GM23338 (cell line): ENCODE measurements at regions not wholly inside any gene's neighbourhood (a gene's known extent, or its start where the extent isn't known, plus 50 kb on each side); places are given as distances from the start of the nearest gene placed in this dataset.

Source experiments
- ATAC-seq: fragments of 200-7000 bp; cut with Tn5 transposase; 3 replicates; pipeline ENCODE4 v1.9.1; 2020
- DNase-seq: peaks from one replicate; pipeline ENCODE4 v3.0.0-alpha.2; 2015; ENCODE audit warnings: low spot score
- H2AFZ ChIP-seq: fragments of 200-600 bp; sonication (generic); 2 replicates; pipeline ENCODE4 v1.8.0; 2016; ENCODE audit warnings: antibody characterized with exemption, mild to moderate bottlenecking, moderate library complexity
- H3F3A ChIP-seq: fragments of 200-600 bp; sonication (generic); replicated peaks from 2 replicates; pipeline ENCODE4 v1.8.0; 2017; ENCODE audit warnings: antibody characterized with exemption, mixed run types, low read depth
- H3K27ac ChIP-seq: fragments of 200-600 bp; sonication (generic); 2 replicates; pipeline ENCODE4 v1.6.1; 2016; ENCODE audit warnings: low read depth
- H3K27me3 ChIP-seq: fragments of 200-600 bp; sonication (generic); 2 replicates; pipeline ENCODE4 v1.8.0; 2016; ENCODE audit warnings: mild to moderate bottlenecking, mixed run types, moderate library complexity; ENCODE audit not compliant: insufficient read depth
- H3K36me3 ChIP-seq: fragments of 200-600 bp; sonication (generic); 2 replicates; pipeline ENCODE4 v1.8.0; 2016; ENCODE audit warnings: mild to moderate bottlenecking; ENCODE audit not compliant: insufficient read depth
- H3K4me1 ChIP-seq: fragments of 200-600 bp; sonication (generic); 2 replicates; pipeline ENCODE4 v1.8.0; 2016; ENCODE audit warnings: mild to moderate bottlenecking, moderate library complexity; ENCODE audit not compliant: insufficient read depth
- H3K4me2 ChIP-seq: fragments of 200-600 bp; sonication (generic); 2 replicates; pipeline ENCODE4 v1.7.1; 2017; ENCODE audit warnings: mixed run types
- H3K4me3 ChIP-seq: fragments of 200-600 bp; sonication (generic); 2 replicates; pipeline ENCODE4 v1.6.1; 2016; ENCODE audit warnings: mixed run types
- H3K79me2 ChIP-seq: fragments of 200-600 bp; sonication (generic); replicated peaks from 2 replicates; pipeline ENCODE4 v1.8.0; 2017; ENCODE audit warnings: mild to moderate bottlenecking; ENCODE audit not compliant: insufficient read depth
- H3K9me2 ChIP-seq: fragments of 200-600 bp; sonication (generic); 2 replicates; pipeline ENCODE4 v1.8.0; 2017; ENCODE audit not compliant: insufficient read depth
- H4K20me1 ChIP-seq: fragments of 200-600 bp; sonication (generic); replicated peaks from 2 replicates; pipeline ENCODE4 v1.8.0; 2017; ENCODE audit warnings: mild to moderate bottlenecking; ENCODE audit not compliant: insufficient read depth
- H3K27ac Mint-ChIP-seq: 2 replicates; pipeline ENCODE4 v1.8.0; 2020; ENCODE audit warnings: inconsistent platforms, mild to moderate bottlenecking, moderate library complexity, mixed read lengths
- H3K27me3 Mint-ChIP-seq: 3 replicates; pipeline ENCODE4 v1.8.0; 2022; ENCODE audit warnings: low read depth, mild to moderate bottlenecking, moderate library complexity, mixed read lengths, inconsistent platforms; ENCODE audit not compliant: insufficient read depth, poor library complexity
- H3K36me3 Mint-ChIP-seq: 3 replicates; pipeline ENCODE4 v1.8.0; 2021; ENCODE audit warnings: low read depth, mild to moderate bottlenecking, inconsistent platforms, moderate library complexity, mixed read lengths
- H3K4me1 Mint-ChIP-seq: 3 replicates; pipeline ENCODE4 v1.8.0; 2020; ENCODE audit warnings: mild to moderate bottlenecking, inconsistent platforms, mixed read lengths
- H3K4me3 Mint-ChIP-seq: 3 replicates; pipeline ENCODE4 v1.8.0; 2021; ENCODE audit warnings: moderate library complexity, mild to moderate bottlenecking, inconsistent platforms, mixed read lengths
- H3K9me3 Mint-ChIP-seq: 3 replicates; pipeline ENCODE4 v1.8.0; 2020; ENCODE audit warnings: moderate library complexity, mild to moderate bottlenecking, inconsistent platforms, mixed read lengths
- CREB1 ChIP-seq: fragments of 250-450 bp; sonication (Bioruptor Pico); IDR thresholded peaks from 2 replicates; pipeline ENCODE4 v1.5.0; 2020; ENCODE audit warnings: low read depth, mild to moderate bottlenecking, moderate library complexity
- NANOG ChIP-seq: IDR thresholded peaks from 2 replicates; pipeline ENCODE4 v1.6.1; 2016; ENCODE audit warnings: antibody characterized with exemption, borderline replicate concordance
- POLR2AphosphoS5 ChIP-seq: IDR thresholded peaks from 2 replicates; pipeline ENCODE4 v1.6.1; 2016; ENCODE audit warnings: antibody characterized with exemption, low read depth
- ZNF114 ChIP-seq: fragments of 250-450 bp; sonication (Bioruptor Pico); IDR thresholded peaks from 2 replicates; pipeline ENCODE4 v1.5.0; 2020; ENCODE audit warnings: mild to moderate bottlenecking, moderate library complexity
- ZNF331 ChIP-seq: fragments of 250-450 bp; sonication (Bioruptor Pico); IDR thresholded peaks from 2 replicates; pipeline ENCODE4 v1.5.0; 2020; ENCODE audit warnings: low read depth, mild to moderate bottlenecking, moderate library complexity
- TF ChIP-seq, protein P1 (sequence below): IDR thresholded peaks from 2 replicates; pipeline ENCODE4 v1.6.1; 2016; ENCODE audit warnings: antibody characterized with exemption
- TF ChIP-seq, protein P2 (sequence below): fragments of 250-450 bp; sonication (Bioruptor Pico); IDR thresholded peaks from 2 replicates; pipeline ENCODE4 v1.5.0; 2020; ENCODE audit warnings: mild to moderate bottlenecking, moderate library complexity
- TF ChIP-seq, protein P3 (sequence below): IDR thresholded peaks from one replicate; pipeline ENCODE4 v1.6.1; 2018; ENCODE audit warnings: antibody characterized with exemption; ENCODE audit not compliant: unreplicated experiment
- TF ChIP-seq, protein P4 (sequence below), 2 experiments: fragments of 200-600 bp in 1 of 2; sonication (generic) in 1 of 2; conservative IDR thresholded peaks; 2 replicates each; pipeline versions ENCODE4 v1.5.1 to v1.6.1; 2016 to 2017; ENCODE audit warnings: antibody characterized with exemption in 2 of 2, low read depth in 2 of 2, mild to moderate bottlenecking in 2 of 2, moderate library complexity in 1 of 2

DNA sequence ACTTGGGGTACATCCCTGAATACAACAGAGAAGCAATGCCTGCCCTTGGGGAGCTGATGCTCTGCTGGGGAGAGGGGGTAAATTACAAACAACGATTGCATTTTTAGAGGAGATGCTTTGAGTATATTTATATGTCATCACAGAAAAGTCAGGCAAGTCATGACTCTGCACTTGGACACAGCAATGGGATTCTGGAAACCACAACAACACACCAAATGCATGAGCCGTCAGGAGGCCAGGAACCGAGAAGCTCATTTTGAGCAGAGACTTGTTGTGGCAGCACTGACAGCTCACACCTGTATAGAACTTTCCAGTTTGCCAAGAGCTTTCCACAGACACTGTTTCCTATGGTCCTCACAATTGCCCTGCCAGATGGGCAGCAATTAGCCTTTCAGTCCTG is 113.2 kb upstream of the RBPJ start:
- DNase-seq: no peak
- TF ChIP-seq CREB1 (no peak), POLR2AphosphoS5 (no peak), ZNF331 (CRISPR knock-in tag) (no peak), ZNF114 (no peak), NANOG (no peak)
- TF ChIP-seq, protein P1, sequence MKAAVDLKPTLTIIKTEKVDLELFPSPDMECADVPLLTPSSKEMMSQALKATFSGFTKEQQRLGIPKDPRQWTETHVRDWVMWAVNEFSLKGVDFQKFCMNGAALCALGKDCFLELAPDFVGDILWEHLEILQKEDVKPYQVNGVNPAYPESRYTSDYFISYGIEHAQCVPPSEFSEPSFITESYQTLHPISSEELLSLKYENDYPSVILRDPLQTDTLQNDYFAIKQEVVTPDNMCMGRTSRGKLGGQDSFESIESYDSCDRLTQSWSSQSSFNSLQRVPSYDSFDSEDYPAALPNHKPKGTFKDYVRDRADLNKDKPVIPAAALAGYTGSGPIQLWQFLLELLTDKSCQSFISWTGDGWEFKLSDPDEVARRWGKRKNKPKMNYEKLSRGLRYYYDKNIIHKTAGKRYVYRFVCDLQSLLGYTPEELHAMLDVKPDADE: no peak
- TF ChIP-seq, protein P2, sequence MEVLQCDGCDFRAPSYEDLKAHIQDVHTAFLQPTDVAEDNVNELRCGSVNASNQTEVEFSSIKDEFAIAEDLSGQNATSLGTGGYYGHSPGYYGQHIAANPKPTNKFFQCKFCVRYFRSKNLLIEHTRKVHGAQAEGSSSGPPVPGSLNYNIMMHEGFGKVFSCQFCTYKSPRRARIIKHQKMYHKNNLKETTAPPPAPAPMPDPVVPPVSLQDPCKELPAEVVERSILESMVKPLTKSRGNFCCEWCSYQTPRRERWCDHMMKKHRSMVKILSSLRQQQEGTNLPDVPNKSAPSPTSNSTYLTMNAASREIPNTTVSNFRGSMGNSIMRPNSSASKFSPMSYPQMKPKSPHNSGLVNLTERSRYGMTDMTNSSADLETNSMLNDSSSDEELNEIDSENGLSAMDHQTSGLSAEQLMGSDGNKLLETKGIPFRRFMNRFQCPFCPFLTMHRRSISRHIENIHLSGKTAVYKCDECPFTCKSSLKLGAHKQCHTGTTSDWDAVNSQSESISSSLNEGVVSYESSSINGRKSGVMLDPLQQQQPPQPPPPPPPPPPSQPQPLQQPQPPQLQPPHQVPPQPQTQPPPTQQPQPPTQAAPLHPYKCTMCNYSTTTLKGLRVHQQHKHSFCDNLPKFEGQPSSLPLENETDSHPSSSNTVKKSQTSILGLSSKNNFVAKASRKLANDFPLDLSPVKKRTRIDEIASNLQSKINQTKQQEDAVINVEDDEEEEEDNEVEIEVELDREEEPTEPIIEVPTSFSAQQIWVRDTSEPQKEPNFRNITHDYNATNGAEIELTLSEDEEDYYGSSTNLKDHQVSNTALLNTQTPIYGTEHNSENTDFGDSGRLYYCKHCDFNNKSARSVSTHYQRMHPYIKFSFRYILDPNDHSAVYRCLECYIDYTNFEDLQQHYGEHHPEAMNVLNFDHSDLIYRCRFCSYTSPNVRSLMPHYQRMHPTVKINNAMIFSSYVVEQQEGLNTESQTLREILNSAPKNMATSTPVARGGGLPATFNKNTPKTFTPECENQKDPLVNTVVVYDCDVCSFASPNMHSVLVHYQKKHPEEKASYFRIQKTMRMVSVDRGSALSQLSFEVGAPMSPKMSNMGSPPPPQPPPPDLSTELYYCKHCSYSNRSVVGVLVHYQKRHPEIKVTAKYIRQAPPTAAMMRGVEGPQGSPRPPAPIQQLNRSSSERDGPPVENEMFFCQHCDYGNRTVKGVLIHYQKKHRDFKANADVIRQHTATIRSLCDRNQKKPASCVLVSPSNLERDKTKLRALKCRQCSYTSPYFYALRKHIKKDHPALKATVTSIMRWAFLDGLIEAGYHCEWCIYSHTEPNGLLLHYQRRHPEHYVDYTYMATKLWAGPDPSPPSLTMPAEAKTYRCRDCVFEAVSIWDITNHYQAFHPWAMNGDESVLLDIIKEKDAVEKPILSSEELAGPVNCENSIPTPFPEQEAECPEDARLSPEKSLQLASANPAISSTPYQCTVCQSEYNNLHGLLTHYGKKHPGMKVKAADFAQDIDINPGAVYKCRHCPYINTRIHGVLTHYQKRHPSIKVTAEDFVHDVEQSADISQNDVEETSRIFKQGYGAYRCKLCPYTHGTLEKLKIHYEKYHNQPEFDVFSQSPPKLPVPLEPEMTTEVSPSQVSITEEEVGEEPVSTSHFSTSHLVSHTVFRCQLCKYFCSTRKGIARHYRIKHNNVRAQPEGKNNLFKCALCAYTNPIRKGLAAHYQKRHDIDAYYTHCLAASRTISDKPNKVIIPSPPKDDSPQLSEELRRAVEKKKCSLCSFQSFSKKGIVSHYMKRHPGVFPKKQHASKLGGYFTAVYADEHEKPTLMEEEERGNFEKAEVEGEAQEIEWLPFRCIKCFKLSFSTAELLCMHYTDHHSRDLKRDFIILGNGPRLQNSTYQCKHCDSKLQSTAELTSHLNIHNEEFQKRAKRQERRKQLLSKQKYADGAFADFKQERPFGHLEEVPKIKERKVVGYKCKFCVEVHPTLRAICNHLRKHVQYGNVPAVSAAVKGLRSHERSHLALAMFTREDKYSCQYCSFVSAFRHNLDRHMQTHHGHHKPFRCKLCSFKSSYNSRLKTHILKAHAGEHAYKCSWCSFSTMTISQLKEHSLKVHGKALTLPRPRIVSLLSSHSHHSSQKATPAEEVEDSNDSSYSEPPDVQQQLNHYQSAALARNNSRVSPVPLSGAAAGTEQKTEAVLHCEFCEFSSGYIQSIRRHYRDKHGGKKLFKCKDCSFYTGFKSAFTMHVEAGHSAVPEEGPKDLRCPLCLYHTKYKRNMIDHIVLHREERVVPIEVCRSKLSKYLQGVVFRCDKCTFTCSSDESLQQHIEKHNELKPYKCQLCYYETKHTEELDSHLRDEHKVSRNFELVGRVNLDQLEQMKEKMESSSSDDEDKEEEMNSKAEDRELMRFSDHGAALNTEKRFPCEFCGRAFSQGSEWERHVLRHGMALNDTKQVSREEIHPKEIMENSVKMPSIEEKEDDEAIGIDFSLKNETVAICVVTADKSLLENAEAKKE: no peak
- TF ChIP-seq, protein P3, sequence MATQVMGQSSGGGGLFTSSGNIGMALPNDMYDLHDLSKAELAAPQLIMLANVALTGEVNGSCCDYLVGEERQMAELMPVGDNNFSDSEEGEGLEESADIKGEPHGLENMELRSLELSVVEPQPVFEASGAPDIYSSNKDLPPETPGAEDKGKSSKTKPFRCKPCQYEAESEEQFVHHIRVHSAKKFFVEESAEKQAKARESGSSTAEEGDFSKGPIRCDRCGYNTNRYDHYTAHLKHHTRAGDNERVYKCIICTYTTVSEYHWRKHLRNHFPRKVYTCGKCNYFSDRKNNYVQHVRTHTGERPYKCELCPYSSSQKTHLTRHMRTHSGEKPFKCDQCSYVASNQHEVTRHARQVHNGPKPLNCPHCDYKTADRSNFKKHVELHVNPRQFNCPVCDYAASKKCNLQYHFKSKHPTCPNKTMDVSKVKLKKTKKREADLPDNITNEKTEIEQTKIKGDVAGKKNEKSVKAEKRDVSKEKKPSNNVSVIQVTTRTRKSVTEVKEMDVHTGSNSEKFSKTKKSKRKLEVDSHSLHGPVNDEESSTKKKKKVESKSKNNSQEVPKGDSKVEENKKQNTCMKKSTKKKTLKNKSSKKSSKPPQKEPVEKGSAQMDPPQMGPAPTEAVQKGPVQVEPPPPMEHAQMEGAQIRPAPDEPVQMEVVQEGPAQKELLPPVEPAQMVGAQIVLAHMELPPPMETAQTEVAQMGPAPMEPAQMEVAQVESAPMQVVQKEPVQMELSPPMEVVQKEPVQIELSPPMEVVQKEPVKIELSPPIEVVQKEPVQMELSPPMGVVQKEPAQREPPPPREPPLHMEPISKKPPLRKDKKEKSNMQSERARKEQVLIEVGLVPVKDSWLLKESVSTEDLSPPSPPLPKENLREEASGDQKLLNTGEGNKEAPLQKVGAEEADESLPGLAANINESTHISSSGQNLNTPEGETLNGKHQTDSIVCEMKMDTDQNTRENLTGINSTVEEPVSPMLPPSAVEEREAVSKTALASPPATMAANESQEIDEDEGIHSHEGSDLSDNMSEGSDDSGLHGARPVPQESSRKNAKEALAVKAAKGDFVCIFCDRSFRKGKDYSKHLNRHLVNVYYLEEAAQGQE: no peak
- TF ChIP-seq, protein P4, sequence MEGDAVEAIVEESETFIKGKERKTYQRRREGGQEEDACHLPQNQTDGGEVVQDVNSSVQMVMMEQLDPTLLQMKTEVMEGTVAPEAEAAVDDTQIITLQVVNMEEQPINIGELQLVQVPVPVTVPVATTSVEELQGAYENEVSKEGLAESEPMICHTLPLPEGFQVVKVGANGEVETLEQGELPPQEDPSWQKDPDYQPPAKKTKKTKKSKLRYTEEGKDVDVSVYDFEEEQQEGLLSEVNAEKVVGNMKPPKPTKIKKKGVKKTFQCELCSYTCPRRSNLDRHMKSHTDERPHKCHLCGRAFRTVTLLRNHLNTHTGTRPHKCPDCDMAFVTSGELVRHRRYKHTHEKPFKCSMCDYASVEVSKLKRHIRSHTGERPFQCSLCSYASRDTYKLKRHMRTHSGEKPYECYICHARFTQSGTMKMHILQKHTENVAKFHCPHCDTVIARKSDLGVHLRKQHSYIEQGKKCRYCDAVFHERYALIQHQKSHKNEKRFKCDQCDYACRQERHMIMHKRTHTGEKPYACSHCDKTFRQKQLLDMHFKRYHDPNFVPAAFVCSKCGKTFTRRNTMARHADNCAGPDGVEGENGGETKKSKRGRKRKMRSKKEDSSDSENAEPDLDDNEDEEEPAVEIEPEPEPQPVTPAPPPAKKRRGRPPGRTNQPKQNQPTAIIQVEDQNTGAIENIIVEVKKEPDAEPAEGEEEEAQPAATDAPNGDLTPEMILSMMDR (conservative IDR thresholded peaks at IDR 0.05; ENCODE audit: low read depth in 2 of 2): no peak
- Histone ChIP-seq H3K79me2 (no peaks in the 10 kb centered on the region), H3K27ac (no peak overlapping the region), H3K27me3 (no peaks in the 10 kb centered on the region), H3K9me2 (no peaks in the 10 kb centered on the region), H2AFZ (peak overlapping the region; percentile 80), H4K20me1 (no peaks in the 10 kb centered on the region), H3K4me3 (no peak overlapping the region), H3K4me2 (no peak overlapping the region), H3F3A (no peaks in the 10 kb centered on the region), H3K36me3 (no peaks in the 10 kb centered on the region), H3K4me1 (peaks cover 14% of the 10 kb centered on the region)
- Mint-ChIP-seq H3K27me3 (peaks cover 4% of the 10 kb centered on the region), H3K9me3 (no peaks in the 10 kb centered on the region; the same call in 2 of the 3 replicates), H3K4me1 (peaks cover 14% of the 10 kb centered on the region; the same call in 2 of the 3 replicates), H3K4me3 (no peak overlapping the region), H3K27ac (no peak overlapping the region), H3K36me3 (no peaks in the 10 kb centered on the region)
- ATAC-seq: no peak
